Spleen (tissue), 7 donors: ENCODE measurements at regions not wholly inside any gene's neighbourhood (a gene's known extent, or its start where the extent isn't known, plus 50 kb on each side); places are given as distances from the start of the nearest gene placed in this dataset.

Experiments used
- POLR2A ChIP-seq, 3 donors: fragments of 450-650 bp; IDR thresholded peaks; one replicate each; pipeline ENCODE4 v1.5.1; 2017; ENCODE audit warnings: antibody characterized with exemption in 3 of 3, mild to moderate bottlenecking in 1 of 3
- POLR2AphosphoS5 ChIP-seq, 3 donors: sonication (generic); formaldehyde crosslinking; IDR thresholded peaks; one replicate each; pipeline ENCODE4 v1.5.1; 2017; ENCODE audit warnings: antibody characterized with exemption in 3 of 3
- TF ChIP-seq, protein P1 (sequence below), 11 experiments: fragments of 200-600 bp in 7 of 11; fragments of 450-650 bp in 4 of 11; sonication (generic) in 4 of 11; IDR thresholded peaks in 8 of 11; conservative IDR thresholded peaks in 3 of 11; 1 replicate in 7 of 11; 2 replicates in 4 of 11; pipeline versions ENCODE4 v1.4.0 to v1.8.0; 2016 to 2021; ENCODE audit warnings: antibody characterized with exemption in 11 of 11, inconsistent platforms in 4 of 11, mild to moderate bottlenecking in 1 of 11
- donor health status: DM: no; HTN: no; CAD: no; lungs with moderate emphysema.
- donor health status: DM: no; HTN: no; CAD: no.
- donor health status: DM: no; HTN: no; CAD: no.

DNA sequence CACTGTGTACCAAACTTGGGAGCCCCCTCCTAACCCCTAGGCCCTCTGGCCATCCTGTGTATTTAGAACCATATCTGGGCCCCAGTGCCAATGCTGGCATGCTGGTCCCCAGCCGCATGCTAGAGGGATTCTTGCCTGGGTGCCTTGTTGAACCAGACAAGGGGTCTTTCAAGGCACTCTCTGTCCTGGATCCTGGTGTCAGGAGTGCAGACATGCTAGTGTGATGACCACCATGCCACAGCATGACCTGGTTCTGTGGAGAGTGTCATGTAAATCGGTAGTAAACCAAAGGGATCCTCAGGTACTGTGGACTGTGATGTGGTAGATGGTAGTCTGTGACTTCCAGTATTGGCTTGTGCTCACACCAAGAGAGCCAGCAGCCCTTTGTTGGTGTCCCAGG, 222.2 kb upstream of the PODXL start:
- TF ChIP-seq, protein P1, sequence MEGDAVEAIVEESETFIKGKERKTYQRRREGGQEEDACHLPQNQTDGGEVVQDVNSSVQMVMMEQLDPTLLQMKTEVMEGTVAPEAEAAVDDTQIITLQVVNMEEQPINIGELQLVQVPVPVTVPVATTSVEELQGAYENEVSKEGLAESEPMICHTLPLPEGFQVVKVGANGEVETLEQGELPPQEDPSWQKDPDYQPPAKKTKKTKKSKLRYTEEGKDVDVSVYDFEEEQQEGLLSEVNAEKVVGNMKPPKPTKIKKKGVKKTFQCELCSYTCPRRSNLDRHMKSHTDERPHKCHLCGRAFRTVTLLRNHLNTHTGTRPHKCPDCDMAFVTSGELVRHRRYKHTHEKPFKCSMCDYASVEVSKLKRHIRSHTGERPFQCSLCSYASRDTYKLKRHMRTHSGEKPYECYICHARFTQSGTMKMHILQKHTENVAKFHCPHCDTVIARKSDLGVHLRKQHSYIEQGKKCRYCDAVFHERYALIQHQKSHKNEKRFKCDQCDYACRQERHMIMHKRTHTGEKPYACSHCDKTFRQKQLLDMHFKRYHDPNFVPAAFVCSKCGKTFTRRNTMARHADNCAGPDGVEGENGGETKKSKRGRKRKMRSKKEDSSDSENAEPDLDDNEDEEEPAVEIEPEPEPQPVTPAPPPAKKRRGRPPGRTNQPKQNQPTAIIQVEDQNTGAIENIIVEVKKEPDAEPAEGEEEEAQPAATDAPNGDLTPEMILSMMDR (IDR thresholded peaks at IDR 0.05 in 8 of 11, conservative IDR thresholded peaks at IDR 0.05 in 3 of 11), result no peak
- TF ChIP-seq POLR2AphosphoS5 (IDR thresholded peaks at IDR 0.05) (no peak), POLR2A (IDR thresholded peaks at IDR 0.05) (no peak)
